ENCODE measurements at regions not wholly inside any gene's neighbourhood (a gene's known extent, or its start where the extent isn't known, plus 50 kb on each side); places are given as distances from the start of the nearest gene placed in this dataset.

DNA sequence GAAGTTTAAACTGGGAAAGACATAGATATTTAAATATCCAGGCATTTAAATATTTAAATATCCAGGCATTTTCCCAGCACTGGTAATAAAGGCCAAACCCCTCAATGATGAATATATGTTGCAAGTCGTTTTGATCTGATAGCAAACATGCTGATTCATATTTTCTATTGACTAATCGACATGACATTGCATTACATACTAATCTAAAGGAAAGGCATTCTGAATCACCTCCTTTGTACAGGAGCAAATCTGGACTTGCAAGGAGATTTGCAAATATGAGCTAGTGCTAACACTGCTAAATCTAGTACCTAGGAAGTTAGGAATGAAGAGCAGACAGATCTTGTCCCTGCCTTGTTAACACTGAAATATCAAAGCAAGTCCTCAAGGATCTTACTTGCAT is 207.3 kb downstream of the SLC7A11 start:
- no peak for DNase-seq (ENCODE audit: extremely low read depth, low read depth)
- H3K4me3 ChIP-seq (replicated peaks; ENCODE audit: low read depth, low read length), result no peak overlapping the region
- TF ChIP-seq CTCF (IDR thresholded peaks at IDR 0.05; ENCODE audit: low read depth, low read length, missing control alignments), result no peak

DNA sequence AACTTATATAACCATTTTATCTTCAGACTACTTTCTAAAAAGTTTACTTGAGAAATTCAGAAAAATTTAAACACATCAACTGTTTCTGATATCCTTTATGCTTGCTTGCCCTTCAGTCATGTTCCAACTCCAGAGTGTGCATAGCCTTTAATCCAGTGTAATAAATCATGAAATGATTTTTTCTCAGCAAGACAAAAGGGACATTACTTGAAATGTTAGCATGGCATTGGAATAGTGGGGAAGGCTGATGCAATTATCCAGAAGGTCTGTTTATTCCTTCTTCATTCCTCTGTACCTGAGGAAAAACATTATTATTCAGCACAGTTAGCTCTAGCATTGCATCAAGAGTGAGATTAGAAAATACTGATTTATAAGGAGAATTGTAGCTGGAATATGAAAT is 209.9 kb downstream of the SLC7A11 start:
- no peak for TF ChIP-seq CTCF (IDR thresholded peaks at IDR 0.05; ENCODE audit: low read depth, low read length, missing control alignments)
- no peak for DNase-seq (ENCODE audit: extremely low read depth, low read depth)
- H3K4me3 ChIP-seq (replicated peaks; ENCODE audit: low read depth, low read length), result no peak overlapping the region

GRCh38 chr4:138030375-138030774 is 211.8 kb downstream of the SLC7A11 start:
- no peak overlapping the region for H3K4me3 ChIP-seq (replicated peaks; ENCODE audit: low read depth, low read length)
- DNase-seq (ENCODE audit: extremely low read depth, low read depth), result no peak
- TF ChIP-seq CTCF (IDR thresholded peaks at IDR 0.05; ENCODE audit: low read depth, low read length, missing control alignments), result no peak

GRCh38 chr4:138028923-138029322 is 213.2 kb downstream of the SLC7A11 start:
- TF ChIP-seq CTCF (IDR thresholded peaks at IDR 0.05; ENCODE audit: low read depth, low read length, missing control alignments), result no peak
- DNase-seq (ENCODE audit: extremely low read depth, low read depth), result no peak
- H3K4me3 ChIP-seq (replicated peaks; ENCODE audit: low read depth, low read length), result no peak overlapping the region

DNA sequence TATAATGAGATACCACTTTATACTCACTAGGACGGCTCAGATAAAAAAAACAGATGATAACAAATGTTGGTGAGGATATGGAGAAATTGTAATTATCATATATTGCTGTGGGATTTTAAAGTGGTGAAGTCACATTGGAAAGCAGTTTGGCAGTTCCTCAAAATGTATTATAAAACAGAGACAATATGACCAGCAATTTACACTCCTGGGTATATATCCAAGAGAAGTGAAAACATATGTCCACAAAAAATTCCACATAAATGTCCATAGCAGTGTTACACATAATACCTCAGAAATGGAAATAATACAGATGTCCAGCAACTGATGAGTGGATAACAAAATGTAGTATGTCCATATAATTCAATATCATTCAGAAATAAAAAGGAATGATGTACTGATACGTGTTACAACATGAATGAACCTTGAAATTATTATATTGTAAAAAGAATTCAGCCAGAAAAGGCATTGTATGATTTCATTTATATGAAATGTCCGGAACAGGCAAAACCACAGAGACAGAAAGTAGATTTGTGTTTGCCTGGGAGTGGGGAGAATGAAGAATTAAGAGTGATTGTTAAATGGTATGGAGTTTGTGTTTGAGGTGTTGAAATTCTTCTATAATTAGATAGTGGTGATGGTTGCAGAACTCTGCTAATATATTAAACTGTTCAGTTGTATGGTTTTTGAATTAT is 220.9 kb downstream of the SLC7A11 start:
- no peak for DNase-seq (ENCODE audit: extremely low read depth, low read depth)
- no peak overlapping the region for H3K4me3 ChIP-seq (replicated peaks; ENCODE audit: low read depth, low read length)
- TF ChIP-seq CTCF (IDR thresholded peaks at IDR 0.05; ENCODE audit: low read depth, low read length, missing control alignments), result no peak

GRCh38 chr4:138014590-138015288 is 227.4 kb downstream of the SLC7A11 start:
- no peak for DNase-seq (ENCODE audit: extremely low read depth, low read depth)
- H3K4me3 ChIP-seq (replicated peaks; ENCODE audit: low read depth, low read length), result no peak overlapping the region
- TF ChIP-seq CTCF (IDR thresholded peaks at IDR 0.05; ENCODE audit: low read depth, low read length, missing control alignments), result no peak
